IPS-18c (cell line): ENCODE measurements at regions not wholly inside any gene's neighbourhood (a gene's known extent, or its start where the extent isn't known, plus 50 kb on each side); places are given as distances from the start of the nearest gene placed in this dataset.
"Not testable (repeated sequence)": the region's sequence is repeated elsewhere in the genome, so short reads cannot be mapped to it uniquely, and the experiment has no call there.

Experiments used
- H3K4me3 ChIP-seq: 2 replicates; pipeline ENCODE4 v1.7.0; 2013; ENCODE audit warnings: low read depth, mild to moderate bottlenecking, low read length, moderate library complexity; ENCODE audit not compliant: insufficient read depth
- H3K9me3 ChIP-seq: one replicate; pipeline ENCODE4 v1.6.1; 2013; ENCODE audit warnings: mild to moderate bottlenecking, low read length, moderate library complexity; ENCODE audit not compliant: control insufficient read depth, insufficient read depth

- H3K4me3 ChIP-seq, H3K9me3 ChIP-seq: not testable (repeated sequence)
Measured at GRCh38 chr21:28011970-28012369, 980.7 kb downstream of the LTN1 start.

GRCh38 chr21:28008245-28008644, 984.4 kb downstream of the LTN1 start:
- H3K4me3 ChIP-seq, H3K9me3 ChIP-seq: not testable (repeated sequence)

- not testable (repeated sequence) for H3K4me3 ChIP-seq, H3K9me3 ChIP-seq
Measured at GRCh38 chr21:28003627-28004026, 989.0 kb downstream of the LTN1 start.

GRCh38 chr21:27996906-27997305, 995.8 kb downstream of the LTN1 start:
- H3K9me3 ChIP-seq, H3K4me3 ChIP-seq: not testable (repeated sequence)

GRCh38 chr21:27984663-27985325, 1007.9 kb downstream of the LTN1 start:
- H3K4me3 ChIP-seq, H3K9me3 ChIP-seq: not testable (repeated sequence)

GRCh38 chr21:27979446-27979845, 1012.6 kb upstream of the ADAMTS5 start:
- not testable (repeated sequence) for H3K9me3 ChIP-seq, H3K4me3 ChIP-seq

- Histone ChIP-seq H3K9me3 (no peaks in the 10 kb centered on the region), H3K4me3 (no peak overlapping the region)
Measured at GRCh38 chr21:27975514-27975913, 1008.6 kb upstream of the ADAMTS5 start.

GRCh38 chr21:27974152-27974551, 1007.3 kb upstream of the ADAMTS5 start:
- not testable (repeated sequence) for H3K9me3 ChIP-seq, H3K4me3 ChIP-seq

GRCh38 chr21:27968240-27968639, 1001.4 kb upstream of the ADAMTS5 start:
- H3K9me3 ChIP-seq, H3K4me3 ChIP-seq: not testable (repeated sequence)

- Histone ChIP-seq H3K9me3 (no peaks in the 10 kb centered on the region), H3K4me3 (no peak overlapping the region)
Measured at GRCh38 chr21:27954543-27955165, 987.8 kb upstream of the ADAMTS5 start.

- Histone ChIP-seq H3K4me3 (no peak overlapping the region), H3K9me3 (no peaks in the 10 kb centered on the region)
Measured at GRCh38 chr21:27953340-27954045, 986.6 kb upstream of the ADAMTS5 start.

- H3K9me3 ChIP-seq, H3K4me3 ChIP-seq: not testable (repeated sequence)
Measured at GRCh38 chr21:27949093-27949492, 982.2 kb upstream of the ADAMTS5 start.

- not testable (repeated sequence) for H3K9me3 ChIP-seq, H3K4me3 ChIP-seq
Measured at GRCh38 chr21:27930108-27930767, 963.4 kb upstream of the ADAMTS5 start.

GRCh38 chr21:27929179-27929578, 962.3 kb upstream of the ADAMTS5 start:
- not testable (repeated sequence) for H3K4me3 ChIP-seq, H3K9me3 ChIP-seq

- H3K9me3 ChIP-seq, H3K4me3 ChIP-seq: not testable (repeated sequence)
Measured at GRCh38 chr21:27928534-27929115, 961.7 kb upstream of the ADAMTS5 start.

- not testable (repeated sequence) for H3K4me3 ChIP-seq, H3K9me3 ChIP-seq
Measured at GRCh38 chr21:27921421-27921820, 954.5 kb upstream of the ADAMTS5 start.

- not testable (repeated sequence) for H3K9me3 ChIP-seq, H3K4me3 ChIP-seq
Measured at GRCh38 chr21:27917966-27918365, 951.1 kb upstream of the ADAMTS5 start.

- not testable (repeated sequence) for H3K9me3 ChIP-seq, H3K4me3 ChIP-seq
Measured at GRCh38 chr21:27916326-27916725, 949.4 kb upstream of the ADAMTS5 start.
